ENCODE measurements at regions not wholly inside any gene's neighbourhood (a gene's known extent, or its start where the extent isn't known, plus 50 kb on each side); places are given as distances from the start of the nearest gene placed in this dataset.

- H3K9me3 Mint-ChIP-seq, result peaks cover 1% of the 10 kb centered on the region
- no peak for TF ChIP-seq CTCF (conservative IDR thresholded peaks at IDR 0.05)
Measured at GRCh38 chr13:105345730-105346129, 1189.7 kb downstream of the EFNB2 start.

GRCh38 chr13:105345131-105345530, 1190.3 kb downstream of the EFNB2 start:
- no peaks in the 10 kb centered on the region for H3K27me3 ChIP-seq (ENCODE audit: control insufficient read depth, insufficient read depth, low read length, poor library complexity, severe bottlenecking)
- H3K4me1 ChIP-seq (ENCODE audit: control insufficient read depth, insufficient read depth, low read length), result no peaks in the 10 kb centered on the region
- 91 to 100% methylated on average over 3 of the region's 3 CpGs for WGBS, 2 experiments (ENCODE audit: insufficient coverage in 1 of 2, insufficient read length in 1 of 2)
- peaks cover 1% of the 10 kb centered on the region for H3K9me3 Mint-ChIP-seq
- H3K36me3 ChIP-seq (ENCODE audit: control insufficient read depth, insufficient read depth, low read length), result no peaks in the 10 kb centered on the region
- H3K9me3 ChIP-seq (ENCODE audit: control insufficient read depth, low read length), result no peaks in the 10 kb centered on the region
- no peaks in the 10 kb centered on the region for H3K4me1 Mint-ChIP-seq
- no peak overlapping the region for H3K4me3 ChIP-seq (ENCODE audit: low read length)
- no peak overlapping the region for H3K4me3 Mint-ChIP-seq
- H3K9ac ChIP-seq (ENCODE audit: extremely low read depth, low read length, poor library complexity, severe bottlenecking), result no peak overlapping the region
- no peaks in the 10 kb centered on the region for H3K36me3 Mint-ChIP-seq (ENCODE audit: low read depth)
- TF ChIP-seq CTCF (conservative IDR thresholded peaks at IDR 0.05), result no peak
- no peak overlapping the region for H3K27ac ChIP-seq (ENCODE audit: low read depth, low read length)
- no peak overlapping the region for H3K27ac Mint-ChIP-seq
- no peaks in the 10 kb centered on the region for H3K27me3 Mint-ChIP-seq (ENCODE audit: insufficient read depth)
- no peak for DNase-seq

More at GRCh38 chr13:105345730-105346129, 1189.7 kb downstream of the EFNB2 start:
- H3K27me3 ChIP-seq (ENCODE audit: control insufficient read depth, insufficient read depth, low read length, poor library complexity, severe bottlenecking), result no peaks in the 10 kb centered on the region
- no peak overlapping the region for H3K9ac ChIP-seq (ENCODE audit: extremely low read depth, low read length, poor library complexity, severe bottlenecking)
- H3K4me1 Mint-ChIP-seq, result no peaks in the 10 kb centered on the region
- H3K4me1 ChIP-seq (ENCODE audit: control insufficient read depth, insufficient read depth, low read length), result no peaks in the 10 kb centered on the region
- no peaks in the 10 kb centered on the region for H3K36me3 Mint-ChIP-seq (ENCODE audit: low read depth)
- H3K27me3 Mint-ChIP-seq (ENCODE audit: insufficient read depth), result no peaks in the 10 kb centered on the region
- 87% methylated on average over 2 of the region's 2 CpGs; no CpG with 5 or more reads in 1 of the 2 experiments for WGBS, 2 experiments (ENCODE audit: insufficient coverage in 1 of 2, insufficient read length in 1 of 2)
- no peak overlapping the region for H3K27ac ChIP-seq (ENCODE audit: low read depth, low read length)
- no peaks in the 10 kb centered on the region for H3K36me3 ChIP-seq (ENCODE audit: control insufficient read depth, insufficient read depth, low read length)
- H3K27ac Mint-ChIP-seq, result no peak overlapping the region
- no peak overlapping the region for H3K4me3 ChIP-seq (ENCODE audit: low read length)
- no peaks in the 10 kb centered on the region for H3K9me3 ChIP-seq (ENCODE audit: control insufficient read depth, low read length)
- no peak for DNase-seq
- H3K4me3 Mint-ChIP-seq, result no peak overlapping the region

GRCh38 chr13:105343134-105343806, 1192.2 kb downstream of the EFNB2 start:
- Mint-ChIP-seq H3K4me1 (no peaks in the 10 kb centered on the region), H3K9me3 (peaks cover 1% of the 10 kb centered on the region), H3K27me3 (ENCODE audit: insufficient read depth) (no peaks in the 10 kb centered on the region), H3K27ac (no peak overlapping the region), H3K4me3 (no peak overlapping the region), H3K36me3 (ENCODE audit: low read depth) (no peaks in the 10 kb centered on the region)
- Histone ChIP-seq H3K27ac (ENCODE audit: low read depth, low read length) (no peak overlapping the region), H3K9me3 (ENCODE audit: control insufficient read depth, low read length) (no peaks in the 10 kb centered on the region), H3K27me3 (ENCODE audit: control insufficient read depth, insufficient read depth, low read length, poor library complexity, severe bottlenecking) (no peaks in the 10 kb centered on the region), H3K9ac (ENCODE audit: extremely low read depth, low read length, poor library complexity, severe bottlenecking) (no peak overlapping the region), H3K4me1 (ENCODE audit: control insufficient read depth, insufficient read depth, low read length) (no peaks in the 10 kb centered on the region), H3K36me3 (ENCODE audit: control insufficient read depth, insufficient read depth, low read length) (no peaks in the 10 kb centered on the region), H3K4me3 (ENCODE audit: low read length) (no peak overlapping the region)
- 93 to 94% methylated on average over 2 to 4 of the region's 4 CpGs for WGBS, 2 experiments (ENCODE audit: insufficient coverage in 1 of 2, insufficient read length in 1 of 2)
- TF ChIP-seq CTCF (conservative IDR thresholded peaks at IDR 0.05), result no peak
- no peak for DNase-seq

All from endodermal cell (in vitro differentiated cells).